ENCODE measurements at regions not wholly inside any gene's neighbourhood (a gene's known extent, or its start where the extent isn't known, plus 50 kb on each side); places are given as distances from the start of the nearest gene placed in this dataset.

DNA sequence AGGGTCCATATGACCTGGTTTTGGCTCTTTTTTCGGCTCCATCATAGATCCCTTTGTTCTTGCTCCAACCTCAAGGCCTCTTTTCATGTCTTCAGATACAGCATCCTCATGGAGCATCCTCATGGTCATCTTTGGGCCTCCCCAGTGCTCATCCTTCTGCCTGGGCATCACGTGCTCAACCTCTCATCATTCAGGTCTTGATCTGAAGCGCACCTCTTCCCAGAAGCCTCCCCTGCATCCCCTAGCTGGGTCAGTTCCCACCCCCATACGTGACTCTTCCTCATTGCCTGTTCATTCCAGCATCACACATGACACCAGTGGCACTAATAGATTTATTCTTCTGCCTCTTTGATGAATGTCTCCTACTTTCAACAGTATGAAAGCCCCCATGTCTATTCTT, 192.2 kb downstream of the MIAT start:
- TF ChIP-seq, protein P1, sequence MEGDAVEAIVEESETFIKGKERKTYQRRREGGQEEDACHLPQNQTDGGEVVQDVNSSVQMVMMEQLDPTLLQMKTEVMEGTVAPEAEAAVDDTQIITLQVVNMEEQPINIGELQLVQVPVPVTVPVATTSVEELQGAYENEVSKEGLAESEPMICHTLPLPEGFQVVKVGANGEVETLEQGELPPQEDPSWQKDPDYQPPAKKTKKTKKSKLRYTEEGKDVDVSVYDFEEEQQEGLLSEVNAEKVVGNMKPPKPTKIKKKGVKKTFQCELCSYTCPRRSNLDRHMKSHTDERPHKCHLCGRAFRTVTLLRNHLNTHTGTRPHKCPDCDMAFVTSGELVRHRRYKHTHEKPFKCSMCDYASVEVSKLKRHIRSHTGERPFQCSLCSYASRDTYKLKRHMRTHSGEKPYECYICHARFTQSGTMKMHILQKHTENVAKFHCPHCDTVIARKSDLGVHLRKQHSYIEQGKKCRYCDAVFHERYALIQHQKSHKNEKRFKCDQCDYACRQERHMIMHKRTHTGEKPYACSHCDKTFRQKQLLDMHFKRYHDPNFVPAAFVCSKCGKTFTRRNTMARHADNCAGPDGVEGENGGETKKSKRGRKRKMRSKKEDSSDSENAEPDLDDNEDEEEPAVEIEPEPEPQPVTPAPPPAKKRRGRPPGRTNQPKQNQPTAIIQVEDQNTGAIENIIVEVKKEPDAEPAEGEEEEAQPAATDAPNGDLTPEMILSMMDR (conservative IDR thresholded peaks at IDR 0.05; ENCODE audit: low read depth, low read length), result no peak
- no peak for DNase-seq (ENCODE audit: low read depth)
- no peak overlapping the region for H3K4me3 ChIP-seq (ENCODE audit: low read length)

DNA sequence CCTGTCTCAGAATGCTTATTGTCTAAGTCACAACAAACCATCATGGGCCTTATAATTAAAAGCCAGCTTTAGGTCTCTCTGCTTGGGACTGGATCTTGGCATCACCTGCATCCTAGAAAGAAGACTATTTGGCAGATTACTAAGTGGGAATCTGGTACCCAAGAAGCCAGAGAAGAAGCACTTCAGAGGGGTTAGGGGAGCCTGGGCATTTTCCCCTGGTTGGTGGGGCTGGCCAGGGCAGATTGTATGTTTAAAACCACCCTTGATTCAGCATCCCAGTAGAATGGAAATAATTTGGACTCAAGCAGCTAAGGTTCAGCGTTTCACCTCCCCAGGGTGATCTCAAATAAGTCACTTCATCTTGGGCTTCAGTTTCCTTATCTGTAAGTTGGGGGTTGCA, 193.7 kb downstream of the MIAT start:
- H3K4me3 ChIP-seq (ENCODE audit: low read length), result no peak overlapping the region
- DNase-seq (ENCODE audit: low read depth), result no peak
- TF ChIP-seq, protein P1 (conservative IDR thresholded peaks at IDR 0.05; ENCODE audit: low read depth, low read length), result no peak

DNA sequence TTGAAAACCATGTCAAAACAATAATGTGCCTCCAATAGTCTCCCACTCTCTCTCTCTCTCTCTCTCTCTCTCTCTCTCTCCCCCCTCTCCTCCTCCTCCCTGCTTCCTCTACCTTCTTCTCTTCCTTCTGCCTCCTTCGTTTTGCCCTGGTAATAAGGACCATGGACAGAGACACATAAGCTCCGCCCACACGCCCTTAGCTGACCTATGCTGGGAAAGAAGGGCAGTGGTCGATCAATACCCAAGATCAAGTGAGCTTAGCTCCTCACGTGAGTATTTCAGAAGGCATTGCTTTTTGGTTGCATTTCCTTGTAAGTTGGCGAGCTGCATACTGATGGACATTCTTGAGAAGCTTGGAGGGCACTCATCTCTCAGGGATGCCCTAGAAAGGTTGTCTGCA, 194.8 kb downstream of the MIAT start:
- no peak for DNase-seq (ENCODE audit: low read depth)
- H3K4me3 ChIP-seq (ENCODE audit: low read length), result no peak overlapping the region
- TF ChIP-seq, protein P1 (conservative IDR thresholded peaks at IDR 0.05; ENCODE audit: low read depth, low read length), result no peak

DNA sequence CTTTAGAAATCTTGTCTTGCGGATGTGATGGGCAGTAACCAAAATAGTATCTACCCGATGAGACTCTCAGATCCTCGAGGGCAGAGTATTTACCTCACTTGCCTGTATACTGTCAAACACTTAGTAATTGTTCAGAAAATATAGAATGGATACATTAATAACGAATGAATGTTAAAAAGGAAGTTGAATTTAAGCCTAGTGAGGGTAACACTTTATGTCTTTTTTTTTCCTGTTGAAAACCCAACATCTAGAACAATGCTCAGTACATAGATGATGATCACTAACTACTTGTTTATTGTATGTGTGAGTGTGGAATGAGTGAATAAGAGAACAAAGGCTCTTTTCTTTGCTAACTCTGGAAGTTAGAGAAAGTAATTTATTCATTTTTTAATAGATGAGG, 195.7 kb downstream of the MIAT start:
- TF ChIP-seq, protein P1 (conservative IDR thresholded peaks at IDR 0.05; ENCODE audit: low read depth, low read length), result no peak
- H3K4me3 ChIP-seq (ENCODE audit: low read length), result no peak overlapping the region
- no peak for DNase-seq (ENCODE audit: low read depth)

DNA sequence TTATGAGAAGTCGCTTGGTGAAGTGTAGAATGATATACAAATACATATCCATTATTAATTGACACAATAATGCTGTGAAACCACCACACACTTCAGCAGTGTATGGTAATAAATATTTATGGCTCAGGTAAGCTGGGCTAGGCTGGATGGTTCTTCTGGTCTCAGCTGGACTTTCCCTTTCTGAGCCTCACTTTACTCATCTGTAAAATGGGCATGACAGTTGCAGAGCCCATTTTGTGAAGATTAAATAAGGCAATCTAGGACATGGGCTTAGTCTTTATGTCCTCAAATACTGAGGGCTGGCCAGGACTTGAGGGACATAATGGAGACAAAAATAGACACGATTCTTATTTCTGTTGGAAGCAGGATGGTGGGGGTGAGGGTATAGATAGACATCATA, 196.1 kb downstream of the MIAT start:
- TF ChIP-seq, protein P1 (conservative IDR thresholded peaks at IDR 0.05; ENCODE audit: low read depth, low read length), result no peak
- no peak for DNase-seq (ENCODE audit: low read depth)
- H3K4me3 ChIP-seq (ENCODE audit: low read length), result no peak overlapping the region

DNA sequence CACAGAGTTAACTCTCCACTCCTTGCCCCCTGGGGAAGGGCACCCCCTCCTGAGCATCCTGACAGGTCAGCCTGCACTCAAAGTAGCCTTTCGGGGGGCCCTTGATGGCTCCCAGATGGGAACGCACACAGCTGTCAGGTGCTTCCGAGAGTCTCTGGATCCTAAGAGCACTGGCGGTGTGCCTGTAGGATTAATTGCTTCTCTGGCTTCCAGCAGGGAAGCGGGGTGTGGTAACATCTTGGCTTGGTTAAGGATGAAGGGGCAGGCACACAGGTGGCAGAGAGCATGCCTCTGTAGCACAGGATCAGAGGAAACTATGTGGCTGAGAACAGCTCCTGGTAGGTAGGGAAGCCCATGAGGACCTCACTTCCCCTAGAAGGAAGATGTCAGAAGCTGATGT, 199.8 kb downstream of the MIAT start:
- no peak for DNase-seq (ENCODE audit: low read depth)
- no peak overlapping the region for H3K4me3 ChIP-seq (ENCODE audit: low read length)

DNA sequence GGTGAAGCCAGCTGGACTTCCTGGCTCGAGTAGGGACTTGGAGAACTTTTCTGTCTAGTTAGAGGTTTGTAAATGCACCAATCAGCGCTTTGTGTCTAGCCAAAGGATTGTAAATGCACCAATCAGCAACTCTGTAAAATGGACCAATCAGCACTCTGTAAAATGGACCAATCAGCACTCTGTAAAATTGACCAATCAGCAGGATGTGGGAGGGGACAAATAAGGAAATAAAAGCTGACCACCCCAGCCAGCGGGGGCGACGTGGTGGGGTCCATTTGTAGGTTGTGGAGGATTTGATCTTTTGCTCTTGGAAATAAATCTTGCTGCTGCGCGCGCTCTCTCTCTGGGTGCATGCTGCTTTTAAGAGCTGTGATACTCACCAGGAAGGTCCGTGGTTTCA, 202.9 kb downstream of the MIAT start:
- DNase-seq (ENCODE audit: low read depth), result no peak
- TF ChIP-seq, protein P1 (conservative IDR thresholded peaks at IDR 0.05; ENCODE audit: low read depth, low read length), result no peak
- H3K4me3 ChIP-seq (ENCODE audit: low read length), result no peak overlapping the region

More for the DNA sequence above, 199.8 kb downstream of the MIAT start:
- TF ChIP-seq, protein P1 (conservative IDR thresholded peaks at IDR 0.05; ENCODE audit: low read depth, low read length), result no peak
